Adrenal gland (tissue), 5 donors: ENCODE measurements at regions not wholly inside any gene's neighbourhood (a gene's known extent, or its start where the extent isn't known, plus 50 kb on each side); places are given as distances from the start of the nearest gene placed in this dataset.

ENCODE experiments used
- POLR2A ChIP-seq, 2 donors: fragments of 450-650 bp; IDR thresholded peaks; one replicate each; pipeline ENCODE4 v1.6.1; 2017; ENCODE audit warnings: antibody characterized with exemption in 2 of 2, mild to moderate bottlenecking in 2 of 2, moderate library complexity in 1 of 2
- TF ChIP-seq, protein P1 (sequence below), 6 experiments: fragments of 450-650 bp in 4 of 6; fragments of 200-600 bp in 2 of 6; sonication (generic) in 1 of 6; IDR thresholded peaks; 1 replicate in 5 of 6; 2 replicates in 1 of 6; pipeline versions ENCODE4 v1.5.1 to v1.8.0; 2016 to 2021; ENCODE audit warnings: antibody characterized with exemption in 6 of 6, mild to moderate bottlenecking in 2 of 6, moderate library complexity in 1 of 6
- donor health status: DM: no; HTN: no; CAD: no.

DNA sequence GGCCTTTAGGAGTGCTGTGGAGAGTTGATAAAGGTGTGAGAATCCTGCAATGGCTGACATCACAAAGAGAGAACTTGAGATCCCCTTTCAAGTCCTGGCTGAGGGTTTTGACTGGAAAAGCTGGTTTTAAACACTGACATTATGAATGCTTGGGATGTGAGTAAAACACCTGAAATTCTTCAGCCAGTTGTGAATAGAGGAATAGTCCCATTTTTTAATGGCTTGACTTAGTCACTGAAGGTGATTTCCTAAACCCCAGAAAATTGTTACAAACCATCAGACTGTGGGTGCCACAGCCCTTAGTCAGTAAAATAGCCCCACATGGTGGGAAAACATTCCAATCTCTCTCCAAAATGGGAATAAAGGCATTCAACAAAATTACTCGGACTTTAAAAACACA lies 107.7 kb upstream of the LMO4 start:
- TF ChIP-seq, protein P1, sequence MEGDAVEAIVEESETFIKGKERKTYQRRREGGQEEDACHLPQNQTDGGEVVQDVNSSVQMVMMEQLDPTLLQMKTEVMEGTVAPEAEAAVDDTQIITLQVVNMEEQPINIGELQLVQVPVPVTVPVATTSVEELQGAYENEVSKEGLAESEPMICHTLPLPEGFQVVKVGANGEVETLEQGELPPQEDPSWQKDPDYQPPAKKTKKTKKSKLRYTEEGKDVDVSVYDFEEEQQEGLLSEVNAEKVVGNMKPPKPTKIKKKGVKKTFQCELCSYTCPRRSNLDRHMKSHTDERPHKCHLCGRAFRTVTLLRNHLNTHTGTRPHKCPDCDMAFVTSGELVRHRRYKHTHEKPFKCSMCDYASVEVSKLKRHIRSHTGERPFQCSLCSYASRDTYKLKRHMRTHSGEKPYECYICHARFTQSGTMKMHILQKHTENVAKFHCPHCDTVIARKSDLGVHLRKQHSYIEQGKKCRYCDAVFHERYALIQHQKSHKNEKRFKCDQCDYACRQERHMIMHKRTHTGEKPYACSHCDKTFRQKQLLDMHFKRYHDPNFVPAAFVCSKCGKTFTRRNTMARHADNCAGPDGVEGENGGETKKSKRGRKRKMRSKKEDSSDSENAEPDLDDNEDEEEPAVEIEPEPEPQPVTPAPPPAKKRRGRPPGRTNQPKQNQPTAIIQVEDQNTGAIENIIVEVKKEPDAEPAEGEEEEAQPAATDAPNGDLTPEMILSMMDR (IDR thresholded peaks at IDR 0.05), result no peak
- no peak for TF ChIP-seq POLR2A (IDR thresholded peaks at IDR 0.05)
